WI38 (cell line): ENCODE measurements at regions not wholly inside any gene's neighbourhood (a gene's known extent, or its start where the extent isn't known, plus 50 kb on each side); places are given as distances from the start of the nearest gene placed in this dataset.

Experiments used
- H3K4me3 ChIP-seq: 2 replicates; pipeline ENCODE4 v1.5.1; 2011; ENCODE audit warnings: low read depth, mild to moderate bottlenecking, control low read depth, low read length
- TF ChIP-seq, protein P1 (sequence below): IDR thresholded peaks from 2 replicates; pipeline ENCODE4 v1.5.1; 2012; ENCODE audit warnings: low read depth, mild to moderate bottlenecking, control low read depth, low read length

DNA sequence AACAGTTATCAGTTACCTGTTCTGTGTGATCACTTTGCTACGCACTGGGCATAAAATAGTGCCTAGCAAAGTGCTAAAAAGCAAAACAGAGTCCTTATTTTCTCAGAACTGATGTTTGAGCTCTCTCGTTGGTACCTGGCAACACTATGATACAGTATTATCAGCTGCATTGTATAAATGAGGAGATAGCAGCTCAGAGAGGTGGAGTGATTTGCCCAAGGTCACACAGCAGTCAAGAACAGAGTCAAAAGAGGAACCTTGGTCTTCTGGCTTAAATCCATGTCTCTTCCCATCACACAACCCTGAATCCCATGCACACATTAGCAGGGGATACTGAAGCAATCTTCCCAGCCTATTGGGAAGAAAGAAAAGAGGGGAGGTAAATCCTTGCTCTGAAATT, 580.5 kb downstream of the SOX6 start:
- no peak overlapping the region for H3K4me3 ChIP-seq
- TF ChIP-seq, protein P1, sequence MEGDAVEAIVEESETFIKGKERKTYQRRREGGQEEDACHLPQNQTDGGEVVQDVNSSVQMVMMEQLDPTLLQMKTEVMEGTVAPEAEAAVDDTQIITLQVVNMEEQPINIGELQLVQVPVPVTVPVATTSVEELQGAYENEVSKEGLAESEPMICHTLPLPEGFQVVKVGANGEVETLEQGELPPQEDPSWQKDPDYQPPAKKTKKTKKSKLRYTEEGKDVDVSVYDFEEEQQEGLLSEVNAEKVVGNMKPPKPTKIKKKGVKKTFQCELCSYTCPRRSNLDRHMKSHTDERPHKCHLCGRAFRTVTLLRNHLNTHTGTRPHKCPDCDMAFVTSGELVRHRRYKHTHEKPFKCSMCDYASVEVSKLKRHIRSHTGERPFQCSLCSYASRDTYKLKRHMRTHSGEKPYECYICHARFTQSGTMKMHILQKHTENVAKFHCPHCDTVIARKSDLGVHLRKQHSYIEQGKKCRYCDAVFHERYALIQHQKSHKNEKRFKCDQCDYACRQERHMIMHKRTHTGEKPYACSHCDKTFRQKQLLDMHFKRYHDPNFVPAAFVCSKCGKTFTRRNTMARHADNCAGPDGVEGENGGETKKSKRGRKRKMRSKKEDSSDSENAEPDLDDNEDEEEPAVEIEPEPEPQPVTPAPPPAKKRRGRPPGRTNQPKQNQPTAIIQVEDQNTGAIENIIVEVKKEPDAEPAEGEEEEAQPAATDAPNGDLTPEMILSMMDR = no peak

DNA sequence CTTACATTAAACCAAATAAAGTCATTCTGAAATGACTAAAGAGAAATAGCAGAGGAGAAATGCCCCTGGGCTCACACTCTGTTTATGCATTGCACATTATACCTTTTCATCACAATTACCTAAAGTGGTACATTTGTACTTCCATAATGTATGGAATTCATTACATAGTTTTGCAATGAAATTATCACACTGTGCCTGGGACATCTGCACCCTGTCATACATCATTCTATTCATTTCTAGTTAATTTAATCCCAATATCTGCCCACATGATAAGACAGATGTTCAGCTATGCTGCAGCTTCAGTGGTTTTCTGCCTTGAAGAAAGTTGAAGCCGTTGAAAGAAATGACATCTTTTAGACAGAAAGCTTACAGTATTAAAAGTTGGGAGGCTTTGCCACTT, 580.0 kb downstream of the SOX6 start:
- no peak overlapping the region for H3K4me3 ChIP-seq
- TF ChIP-seq, protein P1 = no peak

DNA sequence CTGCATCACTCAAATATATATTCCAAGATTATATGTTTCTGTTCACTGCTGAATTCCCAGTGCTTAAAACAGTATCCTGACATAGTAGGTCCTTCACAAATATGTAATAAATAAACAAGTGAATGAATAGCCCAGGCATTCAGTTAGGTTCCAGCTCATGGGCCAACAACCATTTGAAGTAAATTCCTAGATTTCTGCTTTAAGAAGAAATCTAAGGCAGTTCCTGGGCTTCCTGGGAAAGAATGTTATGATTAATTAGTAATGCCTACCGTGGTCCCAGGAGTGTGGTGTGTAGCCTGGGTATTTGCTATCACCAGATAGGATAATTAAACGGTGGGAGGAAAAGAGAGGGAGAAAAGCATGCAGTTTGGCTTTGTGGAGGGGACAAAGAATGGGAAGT, 576.8 kb downstream of the SOX6 start:
- no peak overlapping the region for H3K4me3 ChIP-seq
- TF ChIP-seq, protein P1 = no peak

DNA sequence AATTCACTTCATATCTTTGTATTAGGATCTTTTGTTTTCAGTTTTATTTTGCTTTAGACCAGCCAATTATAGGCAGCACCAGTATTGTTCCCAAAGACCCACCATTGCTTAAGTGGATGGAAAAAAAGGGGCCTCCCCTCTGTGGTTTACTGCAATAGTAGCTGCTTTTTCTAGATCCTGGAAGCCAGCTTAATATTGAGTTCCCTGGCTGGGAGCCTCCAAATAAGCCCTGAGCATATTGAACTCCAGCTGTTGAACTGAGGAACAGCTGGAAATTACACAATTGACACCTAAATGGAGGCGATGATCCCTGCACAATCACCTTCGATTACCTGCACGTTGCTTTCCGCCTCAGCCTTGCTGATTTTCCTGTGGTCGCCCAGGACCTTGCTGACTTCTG, 576.0 kb downstream of the SOX6 start:
- TF ChIP-seq, protein P1 = no peak
- no peak overlapping the region for H3K4me3 ChIP-seq

DNA sequence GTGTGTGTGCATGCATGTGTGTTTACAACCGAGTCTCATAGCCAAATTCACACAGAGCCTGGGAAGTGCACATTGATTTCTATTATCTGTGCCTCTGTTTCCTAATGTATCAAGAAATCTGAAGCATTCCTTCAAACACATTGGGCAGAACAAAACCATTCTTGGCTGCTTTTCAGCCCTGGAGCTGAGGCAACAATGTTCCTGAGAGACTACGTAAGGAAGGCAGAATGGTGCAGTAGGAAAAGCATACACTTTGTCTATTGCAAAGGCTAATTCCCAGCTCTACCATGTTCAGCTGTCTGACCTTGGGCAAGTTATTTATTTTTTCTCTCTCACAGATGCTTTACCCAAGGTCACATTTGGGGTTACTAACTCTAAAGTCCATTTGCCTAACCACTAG, 575.5 kb downstream of the SOX6 start:
- TF ChIP-seq, protein P1 = no peak
- H3K4me3 ChIP-seq = no peak overlapping the region

DNA sequence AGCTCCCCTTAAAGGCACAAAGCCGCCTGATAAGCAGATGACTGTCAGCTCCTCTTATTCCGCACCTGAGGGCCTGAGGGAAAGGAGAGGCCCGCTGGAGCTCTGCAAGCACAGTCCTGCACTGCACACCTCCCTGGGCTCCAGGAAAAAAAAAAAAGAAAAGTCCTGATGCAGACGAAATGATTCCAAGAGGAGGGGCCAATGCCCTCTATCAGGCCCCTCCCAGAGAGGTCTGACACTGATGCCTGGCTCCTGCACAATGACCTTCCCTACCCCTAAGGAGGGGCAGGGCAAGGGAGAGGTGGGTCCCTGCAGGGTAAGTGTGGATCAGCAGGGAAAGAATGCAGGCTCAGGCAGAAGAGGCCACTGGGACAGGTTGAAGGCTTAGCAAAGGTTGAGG, 572.7 kb downstream of the SOX6 start:
- TF ChIP-seq, protein P1 = no peak
- no peak overlapping the region for H3K4me3 ChIP-seq

DNA sequence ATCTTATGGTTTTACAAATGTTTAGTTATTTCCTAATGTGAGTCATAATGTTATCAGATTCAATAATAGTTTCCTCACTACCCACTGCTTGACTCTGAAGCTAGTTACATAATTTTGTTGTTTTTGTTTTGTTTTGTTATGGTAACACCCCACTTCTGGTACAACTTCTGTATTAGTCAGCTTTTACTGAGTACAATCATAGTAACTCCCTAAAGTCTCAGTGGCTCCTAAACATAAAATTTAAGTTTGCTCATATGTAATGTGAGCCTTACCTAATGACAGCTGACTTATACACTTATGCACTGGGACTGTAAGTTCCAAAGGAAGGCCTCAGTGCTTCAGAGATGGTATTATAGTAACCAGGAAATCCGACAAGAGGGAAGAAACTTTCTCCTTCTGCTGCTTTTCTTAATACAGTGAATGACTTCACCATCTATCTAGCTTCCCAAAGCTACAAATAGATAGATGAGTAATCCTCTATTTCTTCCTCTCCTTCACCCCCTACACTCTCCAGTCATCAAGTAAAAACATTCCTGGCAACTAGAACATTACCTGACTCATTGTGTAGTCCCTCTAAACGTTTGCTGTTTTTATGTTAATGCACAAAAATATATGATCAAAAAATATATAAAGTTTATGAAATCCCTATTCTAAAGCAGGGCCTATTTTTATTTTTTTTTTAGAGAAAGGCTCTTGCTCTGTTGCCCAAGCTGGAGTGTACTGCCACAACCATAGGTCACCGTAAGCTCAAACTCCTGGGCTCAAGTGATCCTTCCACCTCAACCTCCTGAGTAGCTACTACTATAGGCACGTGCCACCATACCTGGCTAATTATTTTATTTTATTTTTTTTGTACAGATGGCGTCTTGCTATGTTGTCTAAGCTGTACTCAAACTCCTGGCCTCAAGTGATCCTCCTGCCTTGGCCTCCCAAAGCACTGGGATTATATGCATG, 563.0 kb downstream of the SOX6 start:
- H3K4me3 ChIP-seq = no peak overlapping the region
- TF ChIP-seq, protein P1 = no peak
